ENCODE measurements at regions not wholly inside any gene's neighbourhood (a gene's known extent, or its start where the extent isn't known, plus 50 kb on each side); places are given as distances from the start of the nearest gene placed in this dataset.

GRCh38 chr6:141594874-141595273, 537.9 kb upstream of the GJE1 start:
- intact Hi-C loops (cut with micrococcal nuclease) = no loop called here
- ChIA-PET POLR2A (no interaction called here), CTCF (interaction anchor here (1.0 to 1.5 kb wide), 3 partner anchors 14 to 31 kb away, joined by 3 to 5 read pairs (median 3); no protein-coding TSS in a partner anchor)
- H3K27ac Mint-ChIP-seq (ENCODE audit: low read depth, unreplicated experiment) = no peak overlapping the region
- no peak overlapping the region for H3K4me3 Mint-ChIP-seq (ENCODE audit: unreplicated experiment)
- H3K9me3 Mint-ChIP-seq (ENCODE audit: unreplicated experiment) = peaks cover 9% of the 10 kb centered on the region
- no TSS peak for BruUV-seq (replicated peaks)
- peak; percentile 6 for DNase-seq (ENCODE audit: unreplicated experiment)
- no peaks in the 10 kb centered on the region for H3K36me3 Mint-ChIP-seq (ENCODE audit: insufficient read depth, unreplicated experiment)
- H3K27me3 Mint-ChIP-seq (ENCODE audit: insufficient read depth, unreplicated experiment) = no peaks in the 10 kb centered on the region
- TF ChIP-seq CTCF (IDR thresholded peaks at IDR 0.05; ENCODE audit: unreplicated experiment) = peak; percentile 11
- no peaks in the 10 kb centered on the region for H3K4me1 Mint-ChIP-seq (ENCODE audit: insufficient read depth, unreplicated experiment)

GRCh38 chr6:141593311-141593710, 539.4 kb upstream of the GJE1 start:
- no peaks in the 10 kb centered on the region for H3K4me1 Mint-ChIP-seq (ENCODE audit: insufficient read depth, unreplicated experiment)
- H3K27me3 Mint-ChIP-seq (ENCODE audit: insufficient read depth, unreplicated experiment) = no peaks in the 10 kb centered on the region
- no TSS peak for BruUV-seq (replicated peaks)
- intact Hi-C loops (cut with micrococcal nuclease) = no loop called here
- H3K4me3 Mint-ChIP-seq (ENCODE audit: unreplicated experiment) = no peak overlapping the region
- peaks cover 9% of the 10 kb centered on the region for H3K9me3 Mint-ChIP-seq (ENCODE audit: unreplicated experiment)
- DNase-seq (ENCODE audit: unreplicated experiment) = no peak
- no peak for TF ChIP-seq CTCF (IDR thresholded peaks at IDR 0.05; ENCODE audit: unreplicated experiment)
- no peak overlapping the region for H3K27ac Mint-ChIP-seq (ENCODE audit: low read depth, unreplicated experiment)
- no peaks in the 10 kb centered on the region for H3K36me3 Mint-ChIP-seq (ENCODE audit: insufficient read depth, unreplicated experiment)
- CTCF ChIA-PET = interaction anchor here (0.6 kb wide), 2 partner anchors 11 to 520 kb away, joined by 3 to 6 read pairs; no protein-coding TSS in a partner anchor
- POLR2A ChIA-PET = no interaction called here

GRCh38 chr6:141587482-141588266, 545.1 kb upstream of the GJE1 start:
- no peak for TF ChIP-seq CTCF (IDR thresholded peaks at IDR 0.05; ENCODE audit: unreplicated experiment)

GRCh38 chr6:141580988-141581552, 551.7 kb upstream of the GJE1 start:
- no peak overlapping the region for H3K4me3 Mint-ChIP-seq (ENCODE audit: unreplicated experiment)
- no peaks in the 10 kb centered on the region for H3K4me1 Mint-ChIP-seq (ENCODE audit: insufficient read depth, unreplicated experiment)
- no peak overlapping the region for H3K27ac Mint-ChIP-seq (ENCODE audit: low read depth, unreplicated experiment)
- H3K36me3 Mint-ChIP-seq (ENCODE audit: insufficient read depth, unreplicated experiment) = no peaks in the 10 kb centered on the region
- ChIA-PET CTCF (no interaction called here), POLR2A (interaction anchor here (0.8 kb wide), 1 partner anchor 18 kb away, joined by 3 read pairs; no protein-coding TSS in a partner anchor)
- TF ChIP-seq CTCF (IDR thresholded peaks at IDR 0.05; ENCODE audit: unreplicated experiment) = no peak
- H3K9me3 Mint-ChIP-seq (ENCODE audit: unreplicated experiment) = no peaks in the 10 kb centered on the region
- no TSS peak for BruUV-seq (replicated peaks)
- intact Hi-C loops (cut with micrococcal nuclease) = no loop called here
- no peak for DNase-seq (ENCODE audit: unreplicated experiment)
- H3K27me3 Mint-ChIP-seq (ENCODE audit: insufficient read depth, unreplicated experiment) = no peaks in the 10 kb centered on the region

More at GRCh38 chr6:141587482-141588266, 545.1 kb upstream of the GJE1 start:
- H3K36me3 Mint-ChIP-seq (ENCODE audit: insufficient read depth, unreplicated experiment) = no peaks in the 10 kb centered on the region
- H3K4me3 Mint-ChIP-seq (ENCODE audit: unreplicated experiment) = no peak overlapping the region
- intact Hi-C loops (cut with micrococcal nuclease) = no loop called here
- H3K27me3 Mint-ChIP-seq (ENCODE audit: insufficient read depth, unreplicated experiment) = no peaks in the 10 kb centered on the region
- ChIA-PET CTCF (no interaction called here), POLR2A (interaction anchor here (0.6 kb wide), 1 partner anchor 117 kb away, joined by 3 read pairs; no protein-coding TSS in a partner anchor)
- DNase-seq (ENCODE audit: unreplicated experiment) = no peak
- H3K4me1 Mint-ChIP-seq (ENCODE audit: insufficient read depth, unreplicated experiment) = peaks cover 6% of the 10 kb centered on the region
- H3K27ac Mint-ChIP-seq (ENCODE audit: low read depth, unreplicated experiment) = no peak overlapping the region
- no TSS peak for BruUV-seq (replicated peaks)
- H3K9me3 Mint-ChIP-seq (ENCODE audit: unreplicated experiment) = peaks cover 1% of the 10 kb centered on the region

All from MCF 10A (cell line).